ENCODE measurements at regions not wholly inside any gene's neighbourhood (a gene's known extent, or its start where the extent isn't known, plus 50 kb on each side); places are given as distances from the start of the nearest gene placed in this dataset.

DNA sequence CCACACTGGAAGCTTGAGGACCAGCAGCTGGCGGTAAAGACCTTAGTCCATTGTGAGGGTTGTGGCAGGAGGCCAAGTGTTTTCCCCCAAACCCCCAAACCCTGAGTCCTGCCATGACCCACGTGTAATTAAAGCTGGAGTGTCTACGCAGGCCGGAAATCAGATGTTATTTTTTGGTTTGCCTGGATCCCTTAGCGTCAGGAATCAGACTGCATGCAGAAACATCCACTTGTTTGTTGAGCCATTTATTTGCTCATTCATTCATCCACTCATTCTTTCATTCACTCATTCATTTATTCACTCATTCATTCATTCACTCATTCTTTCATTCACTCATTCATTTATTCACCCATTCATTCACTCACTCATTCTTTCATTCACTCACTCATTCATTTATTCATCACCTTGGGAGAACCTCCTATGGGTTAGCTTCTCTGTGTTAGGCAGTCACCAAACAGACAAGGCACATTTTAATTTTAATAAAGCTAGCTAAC, 313.1 kb downstream of the MAF start (continued):
- TF ChIP-seq FOSL1 (IDR thresholded peaks at IDR 0.05; ENCODE audit: insufficient read depth, low read depth, low read length) = no peak
- no peak for TF ChIP-seq EGR1 (IDR thresholded peaks at IDR 0.05; ENCODE audit: borderline replicate concordance, low read depth, low read length)
- TF ChIP-seq SP2 (IDR thresholded peaks at IDR 0.05; ENCODE audit: low read length) = no peak
- TF ChIP-seq TAF7 (optimal IDR thresholded peaks at IDR 0.05; ENCODE audit: borderline replicate concordance, low read depth, low read length) = no peak

All from H1 (cell line).